GM10248 (cell line): ENCODE measurements at regions not wholly inside any gene's neighbourhood (a gene's known extent, or its start where the extent isn't known, plus 50 kb on each side); places are given as distances from the start of the nearest gene placed in this dataset.

Source experiments
- CTCF ChIA-PET: fragments of 300-600 bp; sonication (Branson Sonifier 250); formaldehyde crosslinking; extraction: SDS; loops from one replicate; lab custom pipeline; 2021; ENCODE audit warnings: antibody characterized with exemption; lab: Yijun Ruan, JAX
- POLR2A ChIA-PET: fragments of 350-650 bp; sonication (Branson Sonifier 250); formaldehyde crosslinking; extraction: SDS; loops from one replicate; lab custom pipeline; 2020; ENCODE audit warnings: antibody characterized with exemption; lab: Yijun Ruan, JAX
- DNase-seq: peaks from one replicate; pipeline ENCODE4 v3.0.0; 2012; ENCODE audit errors: extremely low spot score
- CTCF ChIP-seq: IDR thresholded peaks from 2 replicates; pipeline ENCODE4 v1.5.1; 2012; ENCODE audit warnings: mild to moderate bottlenecking, low read depth; ENCODE audit errors: extremely low read depth, missing control alignments, control extremely low read depth

GRCh38 chrX:45784590-45784989, 583.9 kb upstream of the DIPK2B start:
- ChIA-PET POLR2A (no interaction called here), CTCF (no interaction called here)
- no peak for DNase-seq
- no peak for TF ChIP-seq CTCF

GRCh38 chrX:45783002-45783401, 582.3 kb upstream of the DIPK2B start:
- DNase-seq = no peak
- TF ChIP-seq CTCF = no peak
- ChIA-PET CTCF (no interaction called here), POLR2A (no interaction called here)

GRCh38 chrX:45781901-45782553, 581.4 kb upstream of the DIPK2B start:
- TF ChIP-seq CTCF = no peak
- CTCF ChIA-PET = no interaction called here
- POLR2A ChIA-PET = no interaction called here
- DNase-seq = no peak

- CTCF ChIA-PET = interaction anchor here (1.3 kb wide), 1 partner anchor 630 kb away, joined by 5 read pairs; no protein-coding TSS in a partner anchor
- no peak for TF ChIP-seq CTCF
- POLR2A ChIA-PET = no interaction called here
- no peak for DNase-seq
These were observed 577.9 kb upstream of the DIPK2B start for GRCh38 chrX:45778616-45779015.

- ChIA-PET CTCF (no interaction called here), POLR2A (no interaction called here)
- no peak for DNase-seq
- TF ChIP-seq CTCF = no peak
These were observed 576.7 kb upstream of the DIPK2B start for GRCh38 chrX:45777366-45777765.

GRCh38 chrX:45775468-45775867, 574.8 kb upstream of the DIPK2B start:
- POLR2A ChIA-PET = no interaction called here
- DNase-seq = no peak
- CTCF ChIA-PET = interaction anchor here (1.3 kb wide), 1 partner anchor 27 kb away, joined by 4 read pairs; no protein-coding TSS in a partner anchor
- no peak for TF ChIP-seq CTCF
